ENCODE measurements at regions not wholly inside any gene's neighbourhood (a gene's known extent, or its start where the extent isn't known, plus 50 kb on each side); places are given as distances from the start of the nearest gene placed in this dataset.

DNA sequence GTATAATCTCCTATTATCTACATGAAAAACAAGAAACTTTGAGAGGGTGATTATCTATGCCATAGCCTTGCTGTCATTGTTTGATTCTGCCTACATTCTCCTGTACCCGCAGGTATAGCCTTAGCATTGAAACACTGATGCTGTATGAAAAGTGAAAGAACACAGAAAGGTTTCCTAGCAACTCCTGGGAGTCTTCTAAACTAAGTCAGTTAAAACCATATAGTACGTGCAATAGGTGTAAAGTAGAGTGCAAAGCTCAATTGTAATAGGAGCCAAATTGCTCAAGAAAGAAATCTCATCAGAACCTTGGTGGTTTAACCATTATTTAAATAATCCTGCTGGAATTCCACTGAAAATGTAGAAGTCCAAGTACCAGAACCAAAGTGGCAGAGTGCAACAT is 489.7 kb downstream of the PCDH10 start:
- Histone ChIP-seq H3K27ac (ENCODE audit: low read depth, low read length) (no peak overlapping the region), H3K4me1 (ENCODE audit: control insufficient read depth, insufficient read depth, low read length) (no peaks in the 10 kb centered on the region), H3K27me3 (ENCODE audit: control insufficient read depth, insufficient read depth, low read length) (no peaks in the 10 kb centered on the region), H3K36me3 (ENCODE audit: control insufficient read depth, insufficient read depth, low read length) (no peaks in the 10 kb centered on the region), H3K9me3 (ENCODE audit: control insufficient read depth, insufficient read depth, low read length) (peaks cover 1% of the 10 kb centered on the region), H3K4me3 (ENCODE audit: low read depth, low read length) (no peak overlapping the region)
- DNase-seq (ENCODE audit: low read depth in 4 of 6, low spot score in 6 of 6): no peak
- 40% methylated on average over 1 of the region's 2 CpGs for WGBS (ENCODE audit: insufficient coverage)

DNA sequence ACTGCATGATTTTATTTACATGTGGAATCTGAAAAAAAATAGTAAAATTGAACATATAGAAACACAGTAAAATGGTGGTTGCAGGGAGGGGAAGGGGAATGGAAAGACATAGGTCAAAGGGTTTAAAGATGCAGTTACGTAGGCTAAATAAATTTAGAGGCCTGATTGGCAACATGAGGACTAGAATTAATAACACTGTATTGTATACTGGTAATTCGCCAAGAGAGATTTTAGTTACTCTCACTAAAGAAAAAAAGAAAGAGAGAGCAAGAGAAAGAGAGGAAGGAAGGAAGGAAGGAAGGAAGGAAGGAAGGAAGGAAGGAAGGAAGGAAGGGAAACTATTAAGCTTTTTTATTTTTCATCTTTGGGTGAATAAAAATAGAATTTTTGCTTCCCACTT is 488.1 kb downstream of the PCDH10 start:
- Histone ChIP-seq H3K9me3 (ENCODE audit: control insufficient read depth, insufficient read depth, low read length) (peaks cover 1% of the 10 kb centered on the region), H3K27me3 (ENCODE audit: control insufficient read depth, insufficient read depth, low read length) (no peaks in the 10 kb centered on the region), H3K36me3 (ENCODE audit: control insufficient read depth, insufficient read depth, low read length) (no peaks in the 10 kb centered on the region), H3K4me3 (ENCODE audit: low read depth, low read length) (no peak overlapping the region), H3K27ac (ENCODE audit: low read depth, low read length) (no peak overlapping the region), H3K4me1 (ENCODE audit: control insufficient read depth, insufficient read depth, low read length) (no peaks in the 10 kb centered on the region)
- WGBS (ENCODE audit: insufficient coverage): no CpG with 5 or more reads among the region's 2 CpGs
- no peak for DNase-seq (ENCODE audit: low read depth in 4 of 6, low spot score in 6 of 6)

DNA sequence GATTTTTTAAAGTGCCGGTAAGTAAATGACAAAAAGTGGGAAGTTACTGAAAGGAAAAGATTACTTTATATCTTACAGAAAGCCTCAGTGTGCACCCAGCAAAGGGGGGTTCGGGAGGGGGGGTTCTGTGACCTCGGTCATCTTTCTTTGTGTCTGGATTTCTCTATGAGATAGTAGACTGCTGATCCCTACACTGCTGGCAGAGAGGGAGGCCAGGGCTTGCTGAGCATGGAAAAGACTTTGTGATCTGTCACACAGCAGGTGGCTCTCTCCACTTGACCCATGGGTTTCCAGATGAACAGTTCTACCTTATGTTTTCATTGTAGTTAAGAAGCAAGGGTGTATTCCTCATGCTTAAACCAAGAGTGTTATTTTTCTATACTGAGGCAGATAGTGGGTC is 475.6 kb downstream of the PCDH10 start:
- H3K9me3 ChIP-seq (ENCODE audit: control insufficient read depth, insufficient read depth, low read length): no peaks in the 10 kb centered on the region
- no peak overlapping the region for H3K4me3 ChIP-seq (ENCODE audit: low read depth, low read length)
- no peaks in the 10 kb centered on the region for H3K27me3 ChIP-seq (ENCODE audit: control insufficient read depth, insufficient read depth, low read length)
- WGBS (ENCODE audit: insufficient coverage): 14% methylated on average over 1 of the region's 3 CpGs
- H3K36me3 ChIP-seq (ENCODE audit: control insufficient read depth, insufficient read depth, low read length): no peaks in the 10 kb centered on the region
- no peak overlapping the region for H3K27ac ChIP-seq (ENCODE audit: low read depth, low read length)
- DNase-seq (ENCODE audit: low read depth in 4 of 6, low spot score in 6 of 6): peak in 2 of 6 donors; percentile 13 to 23
- H3K4me1 ChIP-seq (ENCODE audit: control insufficient read depth, insufficient read depth, low read length): no peaks in the 10 kb centered on the region

DNA sequence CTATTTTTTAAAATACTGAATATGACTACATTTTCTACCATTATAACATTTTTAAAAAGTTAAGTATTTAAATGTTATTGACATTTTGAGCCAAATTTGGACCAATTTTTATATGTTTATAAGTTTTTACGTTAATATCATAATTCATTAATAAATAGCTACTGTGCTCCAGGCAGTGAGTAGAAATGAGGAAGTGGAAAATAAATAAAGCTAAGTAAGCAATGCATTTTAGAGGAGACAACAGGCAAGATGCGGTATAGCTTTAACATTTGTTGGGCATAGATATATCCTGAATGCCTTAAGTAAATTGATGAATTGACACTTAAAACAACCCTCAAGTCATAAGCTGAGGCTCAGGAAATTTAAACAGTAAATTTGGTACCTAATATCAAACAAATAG is 474.8 kb downstream of the PCDH10 start:
- Histone ChIP-seq H3K36me3 (ENCODE audit: control insufficient read depth, insufficient read depth, low read length) (no peaks in the 10 kb centered on the region), H3K9me3 (ENCODE audit: control insufficient read depth, insufficient read depth, low read length) (no peaks in the 10 kb centered on the region), H3K27me3 (ENCODE audit: control insufficient read depth, insufficient read depth, low read length) (no peaks in the 10 kb centered on the region), H3K27ac (ENCODE audit: low read depth, low read length) (no peak overlapping the region), H3K4me1 (ENCODE audit: control insufficient read depth, insufficient read depth, low read length) (no peaks in the 10 kb centered on the region), H3K4me3 (ENCODE audit: low read depth, low read length) (no peak overlapping the region)
- WGBS (ENCODE audit: insufficient coverage): no CpG with 5 or more reads among the region's 2 CpGs
- DNase-seq (ENCODE audit: low read depth in 4 of 6, low spot score in 6 of 6): no peak

GRCh38 chr4:133621628-133622027 is 472.5 kb downstream of the PCDH10 start:
- DNase-seq (ENCODE audit: low read depth in 4 of 6, low spot score in 6 of 6): no peak
- no CpG with 5 or more reads among the region's 1 CpG for WGBS (ENCODE audit: insufficient coverage)
- no peaks in the 10 kb centered on the region for H3K4me1 ChIP-seq (ENCODE audit: control insufficient read depth, insufficient read depth, low read length)

DNA sequence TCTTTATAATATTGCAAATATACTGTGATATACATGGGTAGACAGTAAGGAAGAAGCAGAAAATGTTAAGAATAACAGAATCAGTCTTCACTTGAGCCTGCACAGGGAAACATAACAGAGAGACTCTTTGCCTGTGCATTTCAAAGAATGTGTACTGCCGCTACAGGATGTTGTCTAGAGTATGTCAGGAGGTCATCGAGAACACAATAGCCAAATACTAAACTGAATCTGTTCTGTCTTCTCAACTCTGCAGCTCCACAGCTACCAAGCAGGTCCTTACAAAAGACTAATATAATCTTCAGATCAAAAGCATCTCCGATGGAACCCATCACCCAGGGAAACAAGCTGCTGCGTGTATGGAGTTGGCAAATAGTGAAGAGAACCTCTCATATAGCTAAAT is 471.5 kb downstream of the PCDH10 start:
- no peak overlapping the region for H3K4me3 ChIP-seq (ENCODE audit: low read depth, low read length)
- H3K36me3 ChIP-seq (ENCODE audit: control insufficient read depth, insufficient read depth, low read length): no peaks in the 10 kb centered on the region
- H3K27me3 ChIP-seq (ENCODE audit: control insufficient read depth, insufficient read depth, low read length): no peaks in the 10 kb centered on the region
- no peaks in the 10 kb centered on the region for H3K4me1 ChIP-seq (ENCODE audit: control insufficient read depth, insufficient read depth, low read length)
- no peaks in the 10 kb centered on the region for H3K9me3 ChIP-seq (ENCODE audit: control insufficient read depth, insufficient read depth, low read length)
- WGBS (ENCODE audit: insufficient coverage): no CpG with 5 or more reads among the region's 4 CpGs
- peak in 1 of 6 donors; percentile 2 for DNase-seq (ENCODE audit: low read depth in 4 of 6, low spot score in 6 of 6)
- no peak overlapping the region for H3K27ac ChIP-seq (ENCODE audit: low read depth, low read length)

More at GRCh38 chr4:133621628-133622027, 472.5 kb downstream of the PCDH10 start:
- Histone ChIP-seq H3K9me3 (ENCODE audit: control insufficient read depth, insufficient read depth, low read length) (no peaks in the 10 kb centered on the region), H3K36me3 (ENCODE audit: control insufficient read depth, insufficient read depth, low read length) (no peaks in the 10 kb centered on the region), H3K27ac (ENCODE audit: low read depth, low read length) (no peak overlapping the region), H3K27me3 (ENCODE audit: control insufficient read depth, insufficient read depth, low read length) (no peaks in the 10 kb centered on the region), H3K4me3 (ENCODE audit: low read depth, low read length) (no peak overlapping the region)

GRCh38 chr4:133618963-133619362 is 469.9 kb downstream of the PCDH10 start:
- H3K4me1 ChIP-seq (ENCODE audit: control insufficient read depth, insufficient read depth, low read length): no peaks in the 10 kb centered on the region
- H3K27ac ChIP-seq (ENCODE audit: low read depth, low read length): no peak overlapping the region
- no peaks in the 10 kb centered on the region for H3K9me3 ChIP-seq (ENCODE audit: control insufficient read depth, insufficient read depth, low read length)
- no CpG with 5 or more reads among the region's 1 CpG for WGBS (ENCODE audit: insufficient coverage)
- DNase-seq (ENCODE audit: low read depth in 4 of 6, low spot score in 6 of 6): no peak
- H3K4me3 ChIP-seq (ENCODE audit: low read depth, low read length): no peak overlapping the region
- no peaks in the 10 kb centered on the region for H3K36me3 ChIP-seq (ENCODE audit: control insufficient read depth, insufficient read depth, low read length)
- H3K27me3 ChIP-seq (ENCODE audit: control insufficient read depth, insufficient read depth, low read length): no peaks in the 10 kb centered on the region

- H3K9me3 ChIP-seq (ENCODE audit: control insufficient read depth, insufficient read depth, low read length): no peaks in the 10 kb centered on the region
- no peak overlapping the region for H3K4me3 ChIP-seq (ENCODE audit: low read depth, low read length)
- no peak for DNase-seq (ENCODE audit: low read depth in 4 of 6, low spot score in 6 of 6)
- H3K4me1 ChIP-seq (ENCODE audit: control insufficient read depth, insufficient read depth, low read length): no peaks in the 10 kb centered on the region
- H3K27me3 ChIP-seq (ENCODE audit: control insufficient read depth, insufficient read depth, low read length): no peaks in the 10 kb centered on the region
- 67% methylated on average over 1 of the region's 2 CpGs for WGBS (ENCODE audit: insufficient coverage)
- no peaks in the 10 kb centered on the region for H3K36me3 ChIP-seq (ENCODE audit: control insufficient read depth, insufficient read depth, low read length)
- H3K27ac ChIP-seq (ENCODE audit: low read depth, low read length): no peak overlapping the region
Measured at GRCh38 chr4:133600008-133600407, 450.9 kb downstream of the PCDH10 start.

DNA sequence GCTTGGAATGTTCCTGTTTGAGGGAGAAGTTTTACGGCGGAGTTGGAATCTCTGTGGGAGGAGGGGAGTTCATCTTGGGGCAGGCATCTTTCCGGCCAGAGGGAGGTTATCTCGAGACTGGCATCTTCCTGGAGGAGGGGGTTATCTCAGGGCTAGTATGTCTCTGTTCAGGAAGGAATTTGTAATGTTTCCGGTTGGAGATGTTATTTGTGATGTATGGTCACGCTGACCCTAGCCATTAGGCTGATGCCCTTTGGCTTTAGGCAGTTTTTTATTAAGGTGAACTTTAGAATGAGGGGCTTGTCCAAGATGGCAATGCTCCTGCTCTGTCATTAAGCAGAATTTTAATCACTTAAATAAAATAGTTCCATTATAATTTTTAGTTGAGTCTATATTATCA is 449.7 kb downstream of the PCDH10 start:
- H3K9me3 ChIP-seq (ENCODE audit: control insufficient read depth, insufficient read depth, low read length): no peaks in the 10 kb centered on the region

GRCh38 chr4:133597251-133597650 is 448.2 kb downstream of the PCDH10 start:
- H3K36me3 ChIP-seq (ENCODE audit: control insufficient read depth, insufficient read depth, low read length): no peaks in the 10 kb centered on the region
- H3K27me3 ChIP-seq (ENCODE audit: control insufficient read depth, insufficient read depth, low read length): no peaks in the 10 kb centered on the region
- DNase-seq (ENCODE audit: low read depth in 4 of 6, low spot score in 6 of 6): no peak
- H3K4me1 ChIP-seq (ENCODE audit: control insufficient read depth, insufficient read depth, low read length): no peaks in the 10 kb centered on the region
- whole genome bisulfite sequencing (ENCODE audit: insufficient coverage): no CpG with 5 or more reads among the region's 1 CpG
- no peaks in the 10 kb centered on the region for H3K9me3 ChIP-seq (ENCODE audit: control insufficient read depth, insufficient read depth, low read length)
- H3K27ac ChIP-seq (ENCODE audit: low read depth, low read length): no peak overlapping the region
- no peak overlapping the region for H3K4me3 ChIP-seq (ENCODE audit: low read depth, low read length)

More for the DNA sequence above, 449.7 kb downstream of the PCDH10 start:
- Histone ChIP-seq H3K27ac (ENCODE audit: low read depth, low read length) (no peak overlapping the region), H3K36me3 (ENCODE audit: control insufficient read depth, insufficient read depth, low read length) (no peaks in the 10 kb centered on the region), H3K27me3 (ENCODE audit: control insufficient read depth, insufficient read depth, low read length) (no peaks in the 10 kb centered on the region), H3K4me1 (ENCODE audit: control insufficient read depth, insufficient read depth, low read length) (no peaks in the 10 kb centered on the region), H3K4me3 (ENCODE audit: low read depth, low read length) (no peak overlapping the region)
- 92% methylated on average over 6 of the region's 6 CpGs for WGBS (ENCODE audit: insufficient coverage)
- no peak for DNase-seq (ENCODE audit: low read depth in 4 of 6, low spot score in 6 of 6)
